Liver (tissue), 8 donors: ENCODE measurements at regions not wholly inside any gene's neighbourhood (a gene's known extent, or its start where the extent isn't known, plus 50 kb on each side); places are given as distances from the start of the nearest gene placed in this dataset.

Experiments
- DNase-seq: peaks from one replicate; pipeline ENCODE4 v3.0.0-alpha.2; 2017; ENCODE audit warnings: low spot score
- H3K27ac ChIP-seq, 2 donors: one replicate each; pipeline ENCODE4 v1.7.0; 2013; ENCODE audit warnings: inconsistent platforms in 2 of 2, low read length in 2 of 2, control low read depth in 1 of 2, low read depth in 1 of 2, mild to moderate bottlenecking in 1 of 2
- H3K27me3 ChIP-seq, 4 donors: one replicate each; pipeline versions ENCODE4 v1.6.1 to v1.7.0; 2013; ENCODE audit warnings: low read length in 3 of 4, inconsistent platforms in 1 of 4, mild to moderate bottlenecking in 1 of 4, moderate library complexity in 1 of 4; ENCODE audit not compliant: control insufficient read depth in 4 of 4, insufficient read depth in 4 of 4
- H3K36me3 ChIP-seq, 4 donors: one replicate each; pipeline versions ENCODE4 v1.6.1 to v1.7.0; 2013; ENCODE audit warnings: low read length in 3 of 4, mild to moderate bottlenecking in 3 of 4, low read depth in 1 of 4, moderate library complexity in 1 of 4; ENCODE audit not compliant: control insufficient read depth in 4 of 4, insufficient read depth in 3 of 4
- H3K4me1 ChIP-seq, 4 donors: one replicate each; pipeline versions ENCODE4 v1.6.1 to v1.7.0; 2013; ENCODE audit warnings: low read length in 3 of 4, mild to moderate bottlenecking in 3 of 4, moderate library complexity in 1 of 4; ENCODE audit not compliant: control insufficient read depth in 4 of 4, insufficient read depth in 4 of 4
- H3K4me3 ChIP-seq, 3 donors: one replicate each; pipeline versions ENCODE4 v1.6.1 to v1.7.0; 2013; ENCODE audit warnings: low read length in 3 of 3, control low read depth in 1 of 3, low read depth in 1 of 3, mild to moderate bottlenecking in 1 of 3
- H3K9ac ChIP-seq, 2 donors: one replicate each; pipeline ENCODE4 v1.7.0; 2013; ENCODE audit warnings: low read length in 2 of 2, mild to moderate bottlenecking in 2 of 2, moderate library complexity in 2 of 2, control low read depth in 1 of 2, low read depth in 1 of 2
- H3K9me3 ChIP-seq, 4 donors: one replicate each; pipeline versions ENCODE4 v1.6.1 to v1.7.0; 2013; ENCODE audit warnings: low read length in 3 of 4; ENCODE audit not compliant: control insufficient read depth in 4 of 4
- EGR1 ChIP-seq, 2 donors: IDR thresholded peaks; 2 replicates each; pipeline ENCODE4 v1.6.1; 2016 to 2018; ENCODE audit warnings: antibody characterized with exemption in 2 of 2, low read depth in 2 of 2
- FOXA1 ChIP-seq: IDR thresholded peaks from 2 replicates; pipeline ENCODE4 v1.6.1; 2016; ENCODE audit warnings: antibody characterized with exemption
- FOXA2 ChIP-seq: IDR thresholded peaks from 2 replicates; pipeline ENCODE4 v1.6.1; 2016; ENCODE audit warnings: antibody characterized with exemption
- GABPA ChIP-seq, 2 donors: IDR thresholded peaks in 1 of 2; conservative IDR thresholded peaks in 1 of 2; 2 replicates each; pipeline ENCODE4 v1.6.1; 2016; ENCODE audit warnings: antibody characterized with exemption in 2 of 2, mild to moderate bottlenecking in 1 of 2, moderate library complexity in 1 of 2
- HNF4A ChIP-seq, 2 donors: conservative IDR thresholded peaks; 2 replicates each; pipeline ENCODE4 v1.6.1; 2016; ENCODE audit warnings: antibody characterized with exemption in 2 of 2, mild to moderate bottlenecking in 2 of 2
- HNF4G ChIP-seq: IDR thresholded peaks from 2 replicates; pipeline ENCODE4 v1.6.1; 2016; ENCODE audit warnings: antibody characterized with exemption
- JUND ChIP-seq, 2 donors: IDR thresholded peaks; 2 replicates each; pipeline ENCODE4 v1.6.1; 2016; ENCODE audit warnings: antibody characterized with exemption in 2 of 2
- NR2F2 ChIP-seq: IDR thresholded peaks from 2 replicates; pipeline ENCODE4 v1.6.1; 2016; ENCODE audit warnings: antibody characterized with exemption
- RAD21 ChIP-seq, 2 donors: IDR thresholded peaks; 2 replicates each; pipeline ENCODE4 v1.6.1; 2016; ENCODE audit warnings: antibody characterized with exemption in 2 of 2, mild to moderate bottlenecking in 2 of 2
- RXRA ChIP-seq, 2 donors: IDR thresholded peaks; 2 replicates each; pipeline ENCODE4 v1.6.1; 2017 to 2018; ENCODE audit warnings: antibody characterized with exemption in 2 of 2, mild to moderate bottlenecking in 1 of 2
- SP1 ChIP-seq: IDR thresholded peaks from 2 replicates; pipeline ENCODE4 v1.6.1; 2018; ENCODE audit warnings: antibody characterized with exemption, mild to moderate bottlenecking
- TAF1 ChIP-seq: conservative IDR thresholded peaks from 2 replicates; pipeline ENCODE4 v1.6.1; 2016; ENCODE audit warnings: antibody characterized with exemption, mild to moderate bottlenecking
- YY1 ChIP-seq: IDR thresholded peaks from 2 replicates; pipeline ENCODE4 v1.6.1; 2016; ENCODE audit warnings: antibody characterized with exemption, mild to moderate bottlenecking
- WGBS: extraction: QIAGEN DNeasy Blood & Tissue Kit; methylation state at CpG from one replicate; pipeline ENCODE4 v1.1.7; 2013; 5-methylcytosine and 5-hydroxymethylcytosine counted together
- TF ChIP-seq, protein P1 (sequence below): fragments of 150-350 bp; IDR thresholded peaks from 2 replicates; pipeline ENCODE4 v1.5.1; 2017; ENCODE audit warnings: improper control_type of control experiment, low read depth, low read length; ENCODE audit not compliant: missing input control
- TF ChIP-seq, protein P2 (sequence below): IDR thresholded peaks from 2 replicates; pipeline ENCODE4 v1.6.1; 2016; ENCODE audit warnings: antibody characterized with exemption
- TF ChIP-seq, protein P3 (sequence below): IDR thresholded peaks from 2 replicates; pipeline ENCODE4 v1.6.1; 2016; ENCODE audit warnings: antibody characterized with exemption
- TF ChIP-seq, protein P4 (sequence below): IDR thresholded peaks from 2 replicates; pipeline ENCODE4 v1.6.1; 2016; ENCODE audit warnings: antibody characterized with exemption
- TF ChIP-seq, protein P5 (sequence below): IDR thresholded peaks from 2 replicates; pipeline ENCODE4 v1.6.1; 2016; ENCODE audit warnings: antibody characterized with exemption, mild to moderate bottlenecking
- donor health status: healthy.
- donor health status: healthy.
- donor health status: healthy.
- donor health status: healthy.
- donor health status: healthy.

DNA sequence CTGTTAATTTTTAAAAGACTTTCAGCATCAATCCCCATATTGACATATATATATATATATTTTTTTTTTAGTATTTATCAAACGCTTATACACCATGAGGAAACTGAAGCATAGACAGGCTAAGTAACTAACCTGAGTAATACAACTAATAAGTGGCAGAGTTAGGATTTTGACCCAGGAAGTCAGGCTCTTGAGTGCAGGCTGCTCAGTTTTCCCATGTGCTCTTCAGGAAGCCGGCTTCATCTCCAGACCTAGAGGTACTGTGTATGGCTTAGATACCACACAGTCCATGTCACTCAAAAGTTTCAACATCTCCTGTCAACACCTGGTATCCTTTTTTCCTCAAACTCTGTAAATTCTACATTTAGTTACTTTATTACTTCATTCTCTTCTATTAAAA, 841.7 kb upstream of the ACVR2A start:
- Histone ChIP-seq H3K27me3 (no peaks in the 10 kb centered on the region), H3K4me3 (no peak overlapping the region), H3K9me3 (no peaks in the 10 kb centered on the region), H3K9ac (no peak overlapping the region), H3K4me1 (no peaks in the 10 kb centered on the region), H3K36me3 (no peaks in the 10 kb centered on the region), H3K27ac (no peak overlapping the region)
- TF ChIP-seq GABPA (IDR thresholded peaks at IDR 0.05 in 1 of 2, conservative IDR thresholded peaks at IDR 0.05 in 1 of 2) (no peak), SP1 (no peak), RAD21 (IDR thresholded peaks at IDR 0.05) (no peak), HNF4A (conservative IDR thresholded peaks at IDR 0.05) (no peak), FOXA1 (no peak), JUND (IDR thresholded peaks at IDR 0.05) (no peak), EGR1 (IDR thresholded peaks at IDR 0.05; ENCODE audit: low read depth in 2 of 2) (no peak), YY1 (no peak), TAF1 (no peak), RXRA (IDR thresholded peaks at IDR 0.05) (no peak), FOXA2 (no peak), NR2F2 (no peak), HNF4G (no peak)
- TF ChIP-seq, protein P1, sequence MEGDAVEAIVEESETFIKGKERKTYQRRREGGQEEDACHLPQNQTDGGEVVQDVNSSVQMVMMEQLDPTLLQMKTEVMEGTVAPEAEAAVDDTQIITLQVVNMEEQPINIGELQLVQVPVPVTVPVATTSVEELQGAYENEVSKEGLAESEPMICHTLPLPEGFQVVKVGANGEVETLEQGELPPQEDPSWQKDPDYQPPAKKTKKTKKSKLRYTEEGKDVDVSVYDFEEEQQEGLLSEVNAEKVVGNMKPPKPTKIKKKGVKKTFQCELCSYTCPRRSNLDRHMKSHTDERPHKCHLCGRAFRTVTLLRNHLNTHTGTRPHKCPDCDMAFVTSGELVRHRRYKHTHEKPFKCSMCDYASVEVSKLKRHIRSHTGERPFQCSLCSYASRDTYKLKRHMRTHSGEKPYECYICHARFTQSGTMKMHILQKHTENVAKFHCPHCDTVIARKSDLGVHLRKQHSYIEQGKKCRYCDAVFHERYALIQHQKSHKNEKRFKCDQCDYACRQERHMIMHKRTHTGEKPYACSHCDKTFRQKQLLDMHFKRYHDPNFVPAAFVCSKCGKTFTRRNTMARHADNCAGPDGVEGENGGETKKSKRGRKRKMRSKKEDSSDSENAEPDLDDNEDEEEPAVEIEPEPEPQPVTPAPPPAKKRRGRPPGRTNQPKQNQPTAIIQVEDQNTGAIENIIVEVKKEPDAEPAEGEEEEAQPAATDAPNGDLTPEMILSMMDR = no peak
- TF ChIP-seq, protein P2, sequence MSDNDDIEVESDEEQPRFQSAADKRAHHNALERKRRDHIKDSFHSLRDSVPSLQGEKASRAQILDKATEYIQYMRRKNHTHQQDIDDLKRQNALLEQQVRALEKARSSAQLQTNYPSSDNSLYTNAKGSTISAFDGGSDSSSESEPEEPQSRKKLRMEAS = no peak
- TF ChIP-seq, protein P3, sequence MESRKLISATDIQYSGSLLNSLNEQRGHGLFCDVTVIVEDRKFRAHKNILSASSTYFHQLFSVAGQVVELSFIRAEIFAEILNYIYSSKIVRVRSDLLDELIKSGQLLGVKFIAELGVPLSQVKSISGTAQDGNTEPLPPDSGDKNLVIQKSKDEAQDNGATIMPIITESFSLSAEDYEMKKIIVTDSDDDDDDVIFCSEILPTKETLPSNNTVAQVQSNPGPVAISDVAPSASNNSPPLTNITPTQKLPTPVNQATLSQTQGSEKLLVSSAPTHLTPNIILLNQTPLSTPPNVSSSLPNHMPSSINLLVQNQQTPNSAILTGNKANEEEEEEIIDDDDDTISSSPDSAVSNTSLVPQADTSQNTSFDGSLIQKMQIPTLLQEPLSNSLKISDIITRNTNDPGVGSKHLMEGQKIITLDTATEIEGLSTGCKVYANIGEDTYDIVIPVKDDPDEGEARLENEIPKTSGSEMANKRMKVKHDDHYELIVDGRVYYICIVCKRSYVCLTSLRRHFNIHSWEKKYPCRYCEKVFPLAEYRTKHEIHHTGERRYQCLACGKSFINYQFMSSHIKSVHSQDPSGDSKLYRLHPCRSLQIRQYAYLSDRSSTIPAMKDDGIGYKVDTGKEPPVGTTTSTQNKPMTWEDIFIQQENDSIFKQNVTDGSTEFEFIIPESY = no peak
- TF ChIP-seq, protein P4, sequence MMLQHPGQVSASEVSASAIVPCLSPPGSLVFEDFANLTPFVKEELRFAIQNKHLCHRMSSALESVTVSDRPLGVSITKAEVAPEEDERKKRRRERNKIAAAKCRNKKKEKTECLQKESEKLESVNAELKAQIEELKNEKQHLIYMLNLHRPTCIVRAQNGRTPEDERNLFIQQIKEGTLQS = no peak
- TF ChIP-seq, protein P5, sequence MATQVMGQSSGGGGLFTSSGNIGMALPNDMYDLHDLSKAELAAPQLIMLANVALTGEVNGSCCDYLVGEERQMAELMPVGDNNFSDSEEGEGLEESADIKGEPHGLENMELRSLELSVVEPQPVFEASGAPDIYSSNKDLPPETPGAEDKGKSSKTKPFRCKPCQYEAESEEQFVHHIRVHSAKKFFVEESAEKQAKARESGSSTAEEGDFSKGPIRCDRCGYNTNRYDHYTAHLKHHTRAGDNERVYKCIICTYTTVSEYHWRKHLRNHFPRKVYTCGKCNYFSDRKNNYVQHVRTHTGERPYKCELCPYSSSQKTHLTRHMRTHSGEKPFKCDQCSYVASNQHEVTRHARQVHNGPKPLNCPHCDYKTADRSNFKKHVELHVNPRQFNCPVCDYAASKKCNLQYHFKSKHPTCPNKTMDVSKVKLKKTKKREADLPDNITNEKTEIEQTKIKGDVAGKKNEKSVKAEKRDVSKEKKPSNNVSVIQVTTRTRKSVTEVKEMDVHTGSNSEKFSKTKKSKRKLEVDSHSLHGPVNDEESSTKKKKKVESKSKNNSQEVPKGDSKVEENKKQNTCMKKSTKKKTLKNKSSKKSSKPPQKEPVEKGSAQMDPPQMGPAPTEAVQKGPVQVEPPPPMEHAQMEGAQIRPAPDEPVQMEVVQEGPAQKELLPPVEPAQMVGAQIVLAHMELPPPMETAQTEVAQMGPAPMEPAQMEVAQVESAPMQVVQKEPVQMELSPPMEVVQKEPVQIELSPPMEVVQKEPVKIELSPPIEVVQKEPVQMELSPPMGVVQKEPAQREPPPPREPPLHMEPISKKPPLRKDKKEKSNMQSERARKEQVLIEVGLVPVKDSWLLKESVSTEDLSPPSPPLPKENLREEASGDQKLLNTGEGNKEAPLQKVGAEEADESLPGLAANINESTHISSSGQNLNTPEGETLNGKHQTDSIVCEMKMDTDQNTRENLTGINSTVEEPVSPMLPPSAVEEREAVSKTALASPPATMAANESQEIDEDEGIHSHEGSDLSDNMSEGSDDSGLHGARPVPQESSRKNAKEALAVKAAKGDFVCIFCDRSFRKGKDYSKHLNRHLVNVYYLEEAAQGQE = no peak
- no peak for DNase-seq
- 82% methylated on average over 2 of the region's 2 CpGs for WGBS
